Limb (tissue), 2 donors: ENCODE measurements at regions not wholly inside any gene's neighbourhood (a gene's known extent, or its start where the extent isn't known, plus 50 kb on each side); places are given as distances from the start of the nearest gene placed in this dataset.
A peak's percentile ranks its signal among the peaks of the same experiment; 100 is the strongest.

ENCODE experiments used
- DNase-seq, 2 donors: peaks; one replicate each; pipeline ENCODE4 v3.0.0-alpha.2; 2016; ENCODE audit errors: extremely low spot score in 2 of 2

DNA sequence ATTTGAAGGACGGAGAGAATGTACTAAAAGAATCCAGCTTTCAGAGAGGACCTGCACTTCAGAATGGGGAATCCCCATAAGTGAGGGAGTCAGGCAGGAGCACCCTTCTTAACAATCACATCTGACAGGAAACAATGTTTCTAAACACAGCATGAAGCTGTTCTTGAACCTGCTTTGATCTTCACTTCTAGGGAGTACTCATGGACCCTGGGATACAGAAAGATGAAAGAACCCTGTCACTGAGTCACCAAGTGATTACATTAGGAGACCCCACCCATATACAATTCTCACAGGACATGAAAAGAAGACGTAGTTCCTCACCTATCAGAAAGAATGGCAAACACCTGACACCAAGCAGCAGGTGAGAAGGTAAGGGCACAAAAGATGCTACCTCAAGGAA lies 296.9 kb upstream of the ZC3H12C start:
- no peak for DNase-seq

DNA sequence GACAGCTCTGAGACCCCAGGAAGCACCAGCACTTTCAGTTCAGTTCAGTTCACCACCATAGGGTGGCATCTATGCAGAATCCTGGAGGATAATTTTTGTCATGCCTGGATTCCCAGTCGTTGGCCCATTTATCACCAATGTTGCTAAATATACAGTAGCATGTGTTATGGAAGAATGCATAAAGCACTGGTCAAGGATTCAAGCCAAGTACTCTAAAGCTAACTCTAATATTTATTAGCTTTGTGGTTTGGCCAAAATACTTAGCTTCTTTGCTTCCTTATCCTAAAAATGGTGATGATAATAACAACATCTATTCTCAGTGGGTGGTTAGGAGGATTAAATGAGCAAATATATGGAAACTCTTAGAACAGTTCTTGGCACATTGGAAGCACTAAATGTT lies 294.7 kb upstream of the ZC3H12C start:
- DNase-seq = no peak

DNA sequence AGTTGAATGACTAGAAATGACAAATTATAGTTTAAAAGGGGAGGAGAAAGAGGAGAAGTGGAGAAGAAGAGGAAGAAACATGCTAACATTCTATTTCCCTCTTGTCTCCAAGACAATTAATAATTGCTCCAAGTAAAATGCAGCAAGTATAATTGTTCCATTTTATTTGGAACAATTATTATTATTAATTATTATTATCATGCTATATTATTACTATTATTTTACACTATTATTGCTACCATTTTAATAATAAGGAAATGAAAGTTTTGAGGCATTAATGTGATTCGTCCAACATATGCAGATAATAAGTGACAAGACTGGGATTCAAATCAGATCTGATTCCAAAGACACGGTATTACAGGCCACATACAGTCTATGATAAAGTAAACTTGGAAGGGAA lies 293.6 kb upstream of the ZC3H12C start:
- no peak for DNase-seq

DNA sequence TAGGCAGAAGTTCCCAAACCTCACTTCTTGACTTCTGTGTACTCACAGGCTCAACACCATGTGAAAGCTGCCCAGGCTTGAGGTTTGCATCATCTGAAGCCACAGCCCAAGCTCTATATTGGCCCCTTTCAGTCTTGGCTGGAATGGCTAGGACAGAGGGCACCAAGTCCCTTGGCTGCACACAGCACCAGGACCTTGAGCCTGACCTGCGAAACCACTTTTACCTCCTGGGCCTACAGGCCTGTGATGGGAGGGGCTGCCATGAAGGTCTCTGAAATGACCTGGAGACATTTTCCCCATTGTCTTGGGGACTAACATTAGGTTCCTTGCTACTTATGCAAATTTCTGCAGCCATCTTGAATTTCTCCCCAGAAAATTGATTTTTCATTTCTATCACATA lies 288.3 kb upstream of the ZC3H12C start:
- DNase-seq = no peak

DNA sequence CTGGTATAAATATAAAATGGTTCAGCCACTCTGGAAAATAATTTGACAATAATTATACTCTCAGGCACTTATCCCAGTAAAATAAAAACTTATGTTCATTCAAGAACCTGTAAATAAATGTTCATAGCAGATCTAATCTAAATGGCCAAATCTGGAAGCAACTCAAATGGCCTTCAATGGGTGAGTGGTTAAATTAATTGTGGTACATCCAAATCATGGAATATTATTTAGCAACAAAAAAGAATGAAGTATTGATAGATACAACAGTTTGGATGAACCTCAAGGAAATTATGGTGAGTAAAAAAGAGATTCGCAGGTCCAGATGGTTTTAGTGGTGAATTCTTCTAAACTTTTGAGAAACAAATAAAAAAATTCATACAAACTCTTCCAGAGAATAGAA lies 287.0 kb upstream of the ZC3H12C start:
- DNase-seq = no peak

DNA sequence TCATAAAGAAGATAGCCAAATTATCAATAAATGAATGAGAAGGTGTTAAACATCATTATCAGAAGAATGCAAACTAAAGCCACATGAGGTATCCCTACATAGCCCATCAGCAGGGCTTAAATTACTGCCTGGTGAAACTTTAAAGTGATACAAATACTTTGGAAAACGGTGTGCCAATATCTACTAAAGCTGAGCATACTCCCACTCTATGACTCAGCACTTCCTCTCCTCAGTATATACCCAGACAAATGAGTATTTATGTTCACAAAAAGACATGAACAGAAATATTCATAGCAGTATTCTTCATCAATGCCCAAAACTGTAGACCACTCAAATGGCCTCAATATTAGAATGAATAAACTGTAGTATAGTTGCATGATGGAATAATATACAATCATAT lies 284.6 kb upstream of the ZC3H12C start:
- no peak for DNase-seq

DNA sequence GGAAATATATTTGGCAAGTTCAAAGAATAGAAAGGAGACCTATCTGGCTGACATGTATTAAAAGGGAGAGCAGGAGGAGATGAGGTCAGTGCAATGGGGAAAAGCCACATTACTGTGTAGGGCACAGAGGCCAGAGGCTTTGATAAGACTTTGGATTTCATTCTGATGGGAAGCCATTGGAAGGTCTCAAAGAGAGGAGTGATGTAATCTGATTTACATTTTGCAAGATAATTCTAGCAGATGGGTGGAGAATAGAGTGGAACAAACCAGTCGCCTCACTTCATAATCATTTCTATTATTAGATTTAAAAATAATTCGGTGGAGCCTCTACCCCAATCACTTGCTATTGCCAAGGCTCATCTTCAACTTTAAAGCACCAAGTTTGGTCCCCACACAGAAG lies 278.4 kb upstream of the ZC3H12C start:
- DNase-seq = no peak

DNA sequence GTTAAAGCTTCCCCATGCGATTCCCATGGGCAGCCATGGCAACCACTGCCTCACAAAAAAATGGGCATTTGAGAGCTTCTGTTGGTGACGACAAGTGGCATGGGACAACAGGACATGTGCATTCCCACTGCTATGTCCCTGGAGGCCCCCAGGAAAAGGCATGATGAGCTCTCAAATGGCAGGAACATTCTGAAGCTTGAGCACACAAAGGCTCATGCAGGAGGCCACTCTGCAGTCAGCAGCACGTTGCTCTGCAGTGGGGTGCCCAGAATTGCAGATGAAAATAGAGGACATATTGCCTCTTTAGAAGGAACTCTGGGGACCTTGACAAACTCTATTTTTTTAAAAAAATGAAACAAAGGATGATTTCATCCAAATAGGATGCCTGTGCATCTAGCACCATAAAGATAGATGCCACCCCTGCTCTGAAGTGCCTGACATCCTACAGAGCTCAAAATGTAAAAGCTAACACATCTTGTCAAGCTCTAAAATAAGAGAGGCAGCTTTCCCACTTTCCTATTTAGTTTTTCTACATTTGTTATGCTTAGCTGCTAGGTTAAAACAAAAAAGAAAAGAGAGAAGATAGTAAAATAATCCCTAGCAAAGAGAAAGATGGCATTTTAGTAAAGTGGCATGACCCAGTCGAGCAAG lies 277.6 kb upstream of the ZC3H12C start:
- no peak for DNase-seq

DNA sequence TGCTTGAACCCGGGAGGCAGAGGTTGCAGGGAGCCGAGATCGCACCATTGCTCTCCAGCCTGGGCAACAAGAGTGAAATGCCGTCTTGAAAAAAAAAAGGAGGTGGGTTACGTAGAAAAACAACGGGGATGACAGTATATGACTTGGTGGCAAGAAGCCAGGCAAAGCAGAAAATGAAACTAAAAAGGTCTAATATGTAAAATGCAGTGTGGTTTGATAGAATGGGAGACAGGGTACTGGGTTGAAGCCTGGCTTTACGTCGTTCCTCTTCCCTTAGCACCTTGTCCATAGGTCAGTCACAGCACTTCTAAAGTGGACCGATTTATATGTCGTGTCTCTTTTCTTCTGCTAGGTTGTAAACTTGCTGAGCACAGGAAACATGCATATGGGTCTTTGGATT lies 274.9 kb upstream of the ZC3H12C start:
- DNase-seq = no peak

DNA sequence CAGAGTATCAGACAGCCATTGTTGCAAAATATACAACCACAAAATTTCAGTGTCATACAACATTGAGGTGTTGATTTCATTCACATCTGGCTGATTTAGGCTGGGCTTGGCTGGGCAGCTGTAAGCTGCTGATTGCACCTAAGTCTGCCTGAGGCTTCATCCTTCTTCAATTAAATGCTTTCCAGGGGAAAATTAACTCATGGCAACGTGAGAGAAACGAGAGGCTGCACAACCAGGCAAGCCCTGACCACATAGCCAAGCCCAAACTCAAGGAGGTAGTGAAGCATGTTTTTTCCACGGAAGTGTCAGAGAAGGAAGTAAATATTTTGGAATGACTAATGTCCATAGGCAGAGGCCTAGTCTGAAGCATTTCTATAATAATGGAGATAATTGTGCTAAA lies 273.8 kb upstream of the ZC3H12C start:
- DNase-seq = no peak

DNA sequence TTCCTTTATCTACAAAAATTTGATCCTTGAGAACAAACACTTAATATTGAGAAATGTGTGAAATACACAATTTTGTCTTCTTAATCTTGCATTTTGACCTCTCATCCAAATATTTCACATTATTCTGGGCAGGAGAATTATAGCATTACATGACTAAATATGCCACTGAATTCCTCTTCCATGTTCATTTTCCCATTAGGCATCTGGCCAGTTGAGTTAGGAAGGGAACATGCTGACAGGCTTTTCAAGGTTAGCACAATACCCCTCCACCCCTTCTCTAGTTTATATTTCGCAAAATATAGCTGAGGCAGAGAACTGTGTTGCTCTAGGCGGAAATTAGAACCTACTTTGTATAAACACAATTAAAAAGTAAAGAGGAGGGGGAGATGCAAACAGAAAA lies 271.7 kb upstream of the ZC3H12C start:
- DNase-seq = no peak

DNA sequence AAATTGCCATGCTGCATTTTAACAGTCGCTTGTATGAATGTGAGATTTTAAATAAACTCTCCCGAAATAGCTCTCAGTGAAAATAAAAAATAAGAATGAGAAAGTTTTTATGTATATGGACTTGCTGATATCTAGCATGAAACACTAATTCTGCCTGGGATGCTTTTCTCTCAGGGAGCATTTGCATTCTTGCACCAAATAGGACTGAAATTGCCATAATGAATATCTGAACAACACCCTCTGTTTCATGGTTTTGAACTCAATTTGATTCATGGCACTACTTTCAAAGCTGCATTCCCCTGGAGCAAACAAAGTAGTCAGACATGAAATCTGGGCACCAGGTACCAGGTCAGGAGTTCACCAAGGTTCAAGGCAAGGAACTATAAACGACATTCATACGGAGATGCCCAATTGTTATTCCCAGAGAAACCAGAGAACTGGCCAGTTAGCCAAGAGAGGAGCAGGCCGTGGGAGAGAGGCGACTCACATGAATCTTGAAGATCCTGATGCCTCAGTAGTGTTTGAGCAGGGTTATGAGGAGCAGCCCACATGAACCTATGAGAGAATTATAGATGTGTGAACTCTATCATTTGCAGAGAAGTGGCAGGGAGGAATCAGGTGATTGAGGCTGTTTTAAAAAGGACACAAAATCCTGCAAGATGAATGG lies 270.6 kb upstream of the ZC3H12C start:
- DNase-seq = no peak

DNA sequence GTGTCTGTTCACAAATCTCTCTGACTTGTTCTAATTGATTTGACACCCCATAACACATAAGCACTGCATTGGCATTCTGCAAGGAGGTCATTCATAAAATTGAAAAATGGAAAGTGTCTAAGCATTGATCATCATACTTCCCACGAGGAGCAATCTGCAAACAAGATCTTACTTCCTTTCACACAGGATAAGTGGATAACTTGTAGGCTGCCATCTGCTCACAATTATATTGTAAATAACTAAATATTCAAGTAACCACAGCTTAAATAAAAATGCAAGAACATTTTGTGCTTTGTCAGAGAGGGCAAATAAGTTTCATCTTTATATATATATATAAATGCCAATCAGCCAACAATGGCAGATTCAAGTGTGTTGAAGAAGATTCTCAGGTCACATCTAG lies 264.8 kb upstream of the ZC3H12C start:
- DNase-seq = no peak

DNA sequence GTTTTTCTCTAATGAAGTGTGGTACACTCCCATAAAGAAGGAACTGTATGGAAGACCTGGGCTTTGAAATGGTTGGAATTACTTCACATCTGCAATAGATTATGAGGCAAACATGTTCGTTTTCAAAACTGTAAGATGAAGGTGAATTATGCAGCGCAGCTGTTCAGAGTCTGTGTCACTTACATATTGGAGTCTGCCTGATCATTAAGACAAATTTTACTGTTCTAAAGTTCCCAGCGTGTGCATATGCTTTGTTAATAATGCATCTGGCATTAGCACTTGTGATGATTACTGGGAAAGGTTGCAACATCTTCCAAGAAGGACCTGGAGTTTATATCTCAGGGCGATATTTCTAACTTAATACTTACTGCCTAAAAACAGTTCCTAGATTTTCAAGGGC lies 255.2 kb upstream of the ZC3H12C start:
- DNase-seq = peak in 1 of 2 donors; percentile 40

DNA sequence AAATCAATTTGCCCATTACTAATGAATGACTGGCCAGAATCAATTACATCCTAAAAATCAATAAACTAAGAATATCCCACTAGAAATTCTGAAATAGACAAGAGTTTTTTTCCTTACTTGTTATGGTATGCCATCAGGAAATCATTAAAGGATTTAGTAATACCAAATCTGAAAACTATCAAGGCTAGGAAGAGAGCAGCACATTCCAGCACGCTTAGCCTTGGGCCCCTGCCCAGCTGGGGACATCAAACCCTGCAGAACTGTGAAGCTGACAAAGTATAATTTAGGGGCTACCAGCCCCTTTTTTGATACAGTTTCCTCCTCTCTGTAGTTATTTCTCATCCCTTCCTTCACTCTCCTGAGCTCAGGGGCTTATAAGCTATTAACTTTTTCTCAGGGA lies 247.8 kb upstream of the ZC3H12C start:
- DNase-seq = peak; percentile 40 to 44

DNA sequence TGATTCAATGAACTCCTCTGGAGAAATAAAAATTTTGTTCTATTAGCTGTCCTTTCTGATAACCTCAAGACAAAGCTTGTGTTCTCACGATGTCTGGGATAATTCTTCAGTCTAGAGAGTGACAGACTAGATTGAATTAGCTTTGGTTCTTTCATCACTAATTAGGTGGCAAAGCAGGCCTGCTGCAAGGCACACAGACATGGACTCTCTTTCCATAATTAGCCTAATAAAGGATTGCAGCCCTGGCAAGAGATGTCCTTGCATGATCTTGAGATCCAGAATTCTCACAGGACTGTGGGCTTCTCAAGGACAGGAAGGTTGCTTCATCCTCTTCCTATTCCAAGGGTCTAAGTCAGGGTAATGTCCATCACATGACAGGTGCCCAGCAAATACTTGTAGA lies 245.6 kb upstream of the ZC3H12C start:
- no peak for DNase-seq

DNA sequence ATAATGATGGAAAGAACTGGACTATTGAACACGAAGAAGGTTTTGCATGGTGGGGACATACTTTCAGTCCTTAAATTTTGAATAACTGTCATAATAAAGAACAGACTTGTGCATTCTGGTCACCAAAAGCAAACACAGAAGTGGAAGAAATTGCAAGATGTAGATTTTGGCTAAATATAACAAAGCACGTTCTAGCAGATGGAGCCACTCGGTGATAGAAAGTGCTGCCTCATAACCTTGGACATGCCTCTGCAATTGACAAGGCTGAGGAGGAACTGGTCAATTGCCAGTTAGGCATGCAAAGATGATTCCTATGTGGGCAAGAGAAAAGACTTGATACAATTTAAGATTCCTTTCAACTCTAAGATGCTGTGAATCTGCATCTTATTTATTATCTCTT lies 244.1 kb upstream of the ZC3H12C start:
- no peak for DNase-seq

DNA sequence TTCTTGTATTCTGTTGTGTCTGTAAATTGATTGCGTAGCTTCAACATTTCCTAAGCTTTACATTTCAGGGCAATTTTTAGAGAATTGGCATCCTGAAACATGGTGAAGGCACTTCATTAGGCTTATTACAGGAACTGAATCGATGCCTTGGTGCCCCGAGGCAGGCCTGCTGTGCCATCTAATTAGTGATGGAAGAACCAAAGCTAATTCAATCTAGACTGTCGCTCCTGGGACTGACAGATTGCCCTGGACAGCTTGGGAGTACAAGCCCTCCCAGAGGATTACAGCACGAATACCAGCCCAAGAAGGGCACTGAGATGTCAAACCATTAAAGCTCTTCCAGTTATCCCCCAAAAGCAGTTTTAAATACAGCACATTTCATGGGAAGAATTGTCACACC lies 243.2 kb upstream of the ZC3H12C start:
- DNase-seq = no peak

DNA sequence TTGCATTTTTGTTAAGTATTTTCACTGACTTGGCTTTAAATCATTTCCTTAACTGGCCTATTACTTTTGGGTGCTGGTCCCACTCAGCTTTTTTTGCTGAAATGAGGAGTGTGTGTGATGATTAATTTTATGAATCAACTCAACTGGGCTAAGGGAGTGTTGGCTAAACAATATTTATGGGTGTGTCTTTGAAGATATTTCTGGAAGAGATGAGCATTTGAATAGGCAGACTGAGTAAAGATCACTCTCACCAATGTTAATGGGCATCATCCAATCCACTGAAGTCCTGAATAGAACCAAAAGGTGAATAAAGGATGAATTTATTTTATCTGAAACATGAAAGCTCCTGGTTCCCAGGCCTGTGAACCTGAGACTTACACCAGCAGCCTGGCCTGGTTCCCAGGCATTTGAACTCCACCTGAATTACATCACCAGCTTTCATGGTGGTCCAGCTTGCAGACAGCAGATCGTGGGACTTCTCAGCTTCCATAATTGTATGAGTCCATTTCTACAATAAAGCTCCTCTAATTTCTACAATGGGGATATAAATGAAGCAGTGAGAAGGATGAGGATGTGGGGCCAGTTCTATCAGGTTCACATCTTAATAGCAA lies 241.3 kb upstream of the ZC3H12C start:
- DNase-seq = no peak

DNA sequence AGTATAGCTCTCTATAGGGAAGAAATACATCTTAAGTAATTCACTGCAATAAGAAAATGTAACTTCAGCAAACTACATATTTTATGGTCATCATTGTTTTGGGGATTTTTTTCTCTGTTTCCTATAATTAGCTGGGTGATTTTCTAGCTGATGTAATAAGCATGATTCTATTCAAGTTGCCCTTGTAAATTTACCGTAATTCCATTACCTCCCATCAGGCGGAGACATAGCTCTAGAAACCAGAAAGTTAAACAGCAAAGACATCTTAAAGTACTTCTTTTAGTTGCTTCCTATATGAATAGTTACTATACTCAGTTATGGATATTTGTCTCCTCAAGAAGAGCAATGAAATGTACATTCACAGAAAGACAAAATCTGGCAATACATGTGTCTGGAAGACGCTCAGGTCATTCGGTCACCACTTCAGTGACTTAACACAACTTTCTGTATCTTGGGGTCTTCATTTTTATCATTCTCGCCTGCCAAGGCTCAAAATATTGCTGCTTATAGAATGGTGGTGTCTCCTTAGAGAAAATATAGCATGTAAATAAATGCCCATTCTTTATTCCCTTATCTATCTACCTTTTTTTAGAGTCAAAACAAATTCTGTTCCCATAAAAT lies 239.9 kb upstream of the ZC3H12C start:
- DNase-seq = peak in 1 of 2 donors; percentile 45

DNA sequence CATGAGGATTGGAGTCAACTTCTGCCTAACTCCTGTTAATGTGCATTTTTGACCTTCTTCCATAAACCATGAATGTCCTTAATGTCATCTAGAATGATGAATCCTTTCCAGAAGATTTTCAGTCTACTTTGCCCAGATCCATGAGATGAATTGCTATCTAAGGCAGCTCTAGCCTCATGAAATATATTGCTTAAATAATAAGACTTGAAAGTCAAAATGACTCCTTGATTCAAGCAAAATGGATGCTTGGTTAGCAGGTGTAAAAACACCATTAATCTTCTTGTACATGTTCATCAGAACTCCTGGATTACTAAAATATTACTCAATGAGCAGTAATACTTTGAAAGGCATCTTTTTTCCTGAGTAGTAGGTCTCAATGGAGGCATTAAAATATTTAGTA lies 238.5 kb upstream of the ZC3H12C start:
- DNase-seq = no peak

DNA sequence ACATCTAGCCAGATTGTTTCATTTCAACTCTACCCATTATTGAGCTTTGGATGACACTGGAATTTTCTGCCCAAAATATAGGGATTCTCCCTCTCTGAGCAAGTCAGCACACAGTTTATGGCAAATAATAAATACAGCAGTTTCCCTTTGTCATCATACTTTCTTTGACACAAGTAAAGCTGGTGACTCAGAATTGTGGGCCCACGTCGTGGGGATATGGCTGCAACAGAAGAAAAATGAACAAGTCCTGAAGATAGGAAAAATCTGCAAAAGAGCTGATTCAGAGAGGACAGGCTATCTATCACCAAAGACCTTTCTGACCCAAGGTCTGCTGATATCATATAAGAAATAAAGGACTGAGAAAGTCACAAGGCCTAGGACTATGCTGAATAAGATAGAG lies 236.3 kb upstream of the ZC3H12C start:
- DNase-seq = no peak

DNA sequence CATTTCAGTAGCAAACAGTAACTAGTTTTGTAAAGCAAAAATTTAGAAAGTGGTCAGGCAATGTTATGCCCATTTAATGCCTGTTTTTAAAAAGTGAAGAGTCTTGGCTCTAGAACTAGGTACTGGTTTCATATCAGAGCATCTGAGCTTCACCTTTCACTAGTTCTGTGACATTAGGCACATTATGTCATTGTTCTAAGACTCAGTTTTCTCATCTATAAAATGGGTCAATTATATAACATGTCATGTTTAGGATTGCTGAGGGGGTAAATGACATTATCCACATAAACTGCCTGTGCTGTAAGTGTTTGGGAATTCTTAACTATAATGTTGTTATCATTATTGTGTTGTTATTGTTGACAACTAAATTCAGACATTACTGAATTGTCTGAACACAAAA lies 235.6 kb upstream of the ZC3H12C start:
- no peak for DNase-seq
